HT-29 (cell line): ENCODE measurements at regions not wholly inside any gene's neighbourhood (a gene's known extent, or its start where the extent isn't known, plus 50 kb on each side); places are given as distances from the start of the nearest gene placed in this dataset.
A peak's percentile ranks its signal among the peaks of the same experiment; 100 is the strongest.

ENCODE experiments used
- DNase-seq: peaks from one replicate; pipeline ENCODE4 v3.0.0-alpha.2; 2015; ENCODE audit warnings: low spot score

- DNase-seq = no peak
These were observed 240.1 kb downstream of the HGF start for GRCh38 chr7:81529785-81530184.

GRCh38 chr7:81527651-81528050 is 242.2 kb downstream of the HGF start:
- DNase-seq = peak; percentile 31

- no peak for DNase-seq
These were observed 242.9 kb downstream of the HGF start for GRCh38 chr7:81526971-81527370.

- no peak for DNase-seq
These were observed 244.0 kb downstream of the HGF start for GRCh38 chr7:81525841-81526240.

- DNase-seq = no peak
These were observed 250.0 kb downstream of the HGF start for GRCh38 chr7:81519886-81520285.

- no peak for DNase-seq
These were observed 252.9 kb downstream of the HGF start for GRCh38 chr7:81516898-81517297.

- DNase-seq = no peak
These were observed 254.8 kb downstream of the HGF start for GRCh38 chr7:81515009-81515408.

- DNase-seq = no peak
These were observed 255.3 kb downstream of the HGF start for GRCh38 chr7:81514546-81514945.

GRCh38 chr7:81510122-81510521 is 259.7 kb downstream of the HGF start:
- DNase-seq = no peak

- no peak for DNase-seq
These were observed 262.6 kb downstream of the HGF start for GRCh38 chr7:81507221-81507620.

GRCh38 chr7:81506609-81507008 is 263.2 kb downstream of the HGF start:
- no peak for DNase-seq

- DNase-seq = no peak
These were observed 266.1 kb downstream of the HGF start for GRCh38 chr7:81503771-81504170.

- DNase-seq = no peak
These were observed 266.5 kb downstream of the HGF start for GRCh38 chr7:81503336-81503735.

GRCh38 chr7:81501220-81501619 is 268.6 kb downstream of the HGF start:
- DNase-seq = peak; percentile 39

- no peak for DNase-seq
These were observed 269.2 kb downstream of the HGF start for GRCh38 chr7:81500631-81501030.

- peak; percentile 88 for DNase-seq
These were observed 270.4 kb downstream of the HGF start for GRCh38 chr7:81499262-81500116.

- DNase-seq = no peak
These were observed 271.7 kb downstream of the HGF start for GRCh38 chr7:81498176-81498575.

GRCh38 chr7:81492910-81493309 is 276.9 kb downstream of the HGF start:
- no peak for DNase-seq

- DNase-seq = no peak
These were observed 277.6 kb downstream of the HGF start for GRCh38 chr7:81492240-81492639.

- DNase-seq = no peak
These were observed 278.3 kb downstream of the HGF start for GRCh38 chr7:81491573-81491972.

- no peak for DNase-seq
These were observed 281.6 kb downstream of the HGF start for GRCh38 chr7:81488210-81488609.

- DNase-seq = no peak
These were observed 282.3 kb downstream of the HGF start for GRCh38 chr7:81487516-81487915.

- no peak for DNase-seq
These were observed 285.6 kb downstream of the HGF start for GRCh38 chr7:81484261-81484660.
